ENCODE measurements at regions not wholly inside any gene's neighbourhood (a gene's known extent, or its start where the extent isn't known, plus 50 kb on each side); places are given as distances from the start of the nearest gene placed in this dataset.

GRCh38 chr2:2749206-2749598 is 418.1 kb upstream of the MYT1L start:
- Histone ChIP-seq H3K4me3 (no peak overlapping the region), H3K27ac (no peak overlapping the region), H3K9me3 (no peaks in the 10 kb centered on the region), H3K4me1 (no peaks in the 10 kb centered on the region), H3K27me3 (no peaks in the 10 kb centered on the region), H3K36me3 (no peaks in the 10 kb centered on the region)
- ATAC-seq = no peak
- no peak for TF ChIP-seq CTCF (IDR thresholded peaks at IDR 0.05)
- no peak for TF ChIP-seq POLR2A (IDR thresholded peaks at IDR 0.05)
- intact Hi-C loops (cut with DNase I) = no loop called here
- no peak for DNase-seq
- WGBS (ENCODE audit: insufficient coverage, low coverage, low lambda C conversion rate, missing lambda C conversion rate) = 79% methylated on average over 2 of the region's 9 CpGs

- DNase-seq = no peak
- WGBS (ENCODE audit: insufficient coverage, low coverage, low lambda C conversion rate, missing lambda C conversion rate) = 90% methylated on average over 2 of the region's 13 CpGs
- TF ChIP-seq CTCF (IDR thresholded peaks at IDR 0.05) (no peak), POLR2A (IDR thresholded peaks at IDR 0.05) (no peak)
Measured at GRCh38 chr2:2748399-2749205, 417.5 kb upstream of the MYT1L start.

GRCh38 chr2:2747797-2748301 is 416.8 kb upstream of the MYT1L start:
- H3K9me3 ChIP-seq = no peaks in the 10 kb centered on the region
- H3K4me3 ChIP-seq = no peak overlapping the region
- 65% methylated on average over 4 of the region's 7 CpGs for whole genome bisulfite sequencing (ENCODE audit: insufficient coverage, low coverage, low lambda C conversion rate, missing lambda C conversion rate)
- TF ChIP-seq POLR2A (IDR thresholded peaks at IDR 0.05) (no peak), CTCF (IDR thresholded peaks at IDR 0.05) (no peak)
- ATAC-seq (no peak), DNase-seq (no peak)
- intact Hi-C loops (cut with DNase I) = no loop called here
- no peaks in the 10 kb centered on the region for H3K4me1 ChIP-seq
- no peak overlapping the region for H3K27ac ChIP-seq
- H3K27me3 ChIP-seq = no peaks in the 10 kb centered on the region
- H3K36me3 ChIP-seq = no peaks in the 10 kb centered on the region

More at GRCh38 chr2:2748399-2749205, 417.5 kb upstream of the MYT1L start:
- intact Hi-C loops (cut with DNase I) = no loop called here
- no peaks in the 10 kb centered on the region for H3K4me1 ChIP-seq
- H3K4me3 ChIP-seq = no peak overlapping the region
- no peak overlapping the region for H3K27ac ChIP-seq
- no peaks in the 10 kb centered on the region for H3K9me3 ChIP-seq
- H3K27me3 ChIP-seq = no peaks in the 10 kb centered on the region
- no peak for ATAC-seq
- H3K36me3 ChIP-seq = no peaks in the 10 kb centered on the region

GRCh38 chr2:2746731-2747130 is 415.7 kb upstream of the MYT1L start:
- TF ChIP-seq CTCF (IDR thresholded peaks at IDR 0.05) = no peak
- no peak for TF ChIP-seq POLR2A (IDR thresholded peaks at IDR 0.05)
- no peak for DNase-seq
- no peaks in the 10 kb centered on the region for H3K4me1 ChIP-seq
- no peak for ATAC-seq
- H3K27me3 ChIP-seq = no peaks in the 10 kb centered on the region
- intact Hi-C loops (cut with DNase I) = no loop called here
- no peaks in the 10 kb centered on the region for H3K36me3 ChIP-seq
- no peak overlapping the region for H3K4me3 ChIP-seq
- no peak overlapping the region for H3K27ac ChIP-seq
- WGBS (ENCODE audit: insufficient coverage, low coverage, low lambda C conversion rate, missing lambda C conversion rate) = 71% methylated on average over 4 of the region's 6 CpGs
- no peaks in the 10 kb centered on the region for H3K9me3 ChIP-seq

Measured in right lobe of liver (tissue), 6 donors.